Endodermal cell (in vitro differentiated cells): ENCODE measurements at regions not wholly inside any gene's neighbourhood (a gene's known extent, or its start where the extent isn't known, plus 50 kb on each side); places are given as distances from the start of the nearest gene placed in this dataset.

Experiments used
- DNase-seq: peaks from one replicate; pipeline ENCODE4 v3.0.0-alpha.2; 2017
- H3K27ac ChIP-seq: 2 replicates; pipeline ENCODE4 v1.5.1; 2013; ENCODE audit warnings: mild to moderate bottlenecking, low read depth, low read length, moderate library complexity
- H3K27me3 ChIP-seq: 2 replicates; pipeline ENCODE4 v1.6.1; 2013; ENCODE audit warnings: mild to moderate bottlenecking, low read length, moderate library complexity; ENCODE audit not compliant: insufficient read depth, control insufficient read depth, poor library complexity, severe bottlenecking
- H3K36me3 ChIP-seq: 2 replicates; pipeline ENCODE4 v1.7.0; 2013; ENCODE audit warnings: mild to moderate bottlenecking, low read length, moderate library complexity; ENCODE audit not compliant: control insufficient read depth, insufficient read depth
- H3K4me1 ChIP-seq: one replicate; pipeline ENCODE4 v1.7.0; 2013; ENCODE audit warnings: low read length; ENCODE audit not compliant: control insufficient read depth, insufficient read depth
- H3K4me3 ChIP-seq: 2 replicates; pipeline ENCODE4 v1.5.1; 2013; ENCODE audit warnings: mild to moderate bottlenecking, low read length, moderate library complexity
- H3K9ac ChIP-seq: 2 replicates; pipeline ENCODE4 v1.6.1; 2013; ENCODE audit warnings: mild to moderate bottlenecking, low read length, moderate library complexity; ENCODE audit not compliant: poor library complexity, severe bottlenecking; ENCODE audit errors: extremely low read depth
- H3K9me3 ChIP-seq: 2 replicates; pipeline ENCODE4 v1.6.1; 2013; ENCODE audit warnings: mild to moderate bottlenecking, low read length, moderate library complexity; ENCODE audit not compliant: control insufficient read depth
- H3K27ac Mint-ChIP-seq: 2 replicates; pipeline ENCODE4 v1.8.0; 2020; ENCODE audit warnings: mixed read lengths
- H3K27me3 Mint-ChIP-seq: 2 replicates; pipeline ENCODE4 v1.8.0; 2021; ENCODE audit warnings: mild to moderate bottlenecking, mixed read lengths; ENCODE audit not compliant: insufficient read depth
- H3K36me3 Mint-ChIP-seq: 2 replicates; pipeline ENCODE4 v1.8.0; 2020; ENCODE audit warnings: low read depth, mixed read lengths
- H3K4me1 Mint-ChIP-seq: 2 replicates; pipeline ENCODE4 v1.8.0; 2020; ENCODE audit warnings: mixed read lengths
- H3K4me3 Mint-ChIP-seq: 2 replicates; pipeline ENCODE4 v1.8.0; 2020; ENCODE audit warnings: mild to moderate bottlenecking, moderate library complexity, mixed read lengths
- H3K9me3 Mint-ChIP-seq: 2 replicates; pipeline ENCODE4 v1.8.0; 2020; ENCODE audit warnings: mild to moderate bottlenecking, mixed read lengths
- WGBS, 2 experiments: methylation state at CpG; one replicate each; pipeline versions ENCODE4 v1.1.5 to v1.1.7; 2013; ENCODE audit warnings: missing lambda C conversion rate in 2 of 2, mixed read lengths in 1 of 2; ENCODE audit not compliant: insufficient coverage in 1 of 2, insufficient read length in 1 of 2; 5-methylcytosine and 5-hydroxymethylcytosine counted together
- TF ChIP-seq, protein P1 (sequence below): fragments of 200-600 bp; sonication (generic); conservative IDR thresholded peaks from 2 replicates; pipeline ENCODE4 v1.5.0; 2021; ENCODE audit warnings: antibody characterized with exemption, mild to moderate bottlenecking

DNA sequence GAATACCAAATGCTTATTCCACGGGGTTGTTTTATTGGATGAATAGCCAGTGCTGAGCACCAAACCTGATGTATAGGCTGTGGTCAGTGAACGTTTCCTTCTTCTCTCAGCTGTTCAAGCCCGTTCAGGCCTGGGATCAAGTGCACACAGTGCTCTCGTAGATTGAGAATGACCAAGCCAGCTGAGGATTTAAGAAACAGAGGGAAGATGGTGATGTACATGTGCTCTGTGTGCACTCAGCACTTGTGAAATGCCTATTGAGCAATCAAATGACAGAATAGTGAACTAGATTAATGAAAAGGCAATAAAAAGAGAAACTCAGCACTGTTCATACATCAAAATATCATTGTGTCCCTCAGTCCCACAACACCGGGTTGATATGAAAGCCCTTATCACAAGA is 302.5 kb downstream of the BMPER start:
- WGBS, 2 experiments, result 96 to 97% methylated on average over 4 to 5 of the region's 5 CpGs

DNA sequence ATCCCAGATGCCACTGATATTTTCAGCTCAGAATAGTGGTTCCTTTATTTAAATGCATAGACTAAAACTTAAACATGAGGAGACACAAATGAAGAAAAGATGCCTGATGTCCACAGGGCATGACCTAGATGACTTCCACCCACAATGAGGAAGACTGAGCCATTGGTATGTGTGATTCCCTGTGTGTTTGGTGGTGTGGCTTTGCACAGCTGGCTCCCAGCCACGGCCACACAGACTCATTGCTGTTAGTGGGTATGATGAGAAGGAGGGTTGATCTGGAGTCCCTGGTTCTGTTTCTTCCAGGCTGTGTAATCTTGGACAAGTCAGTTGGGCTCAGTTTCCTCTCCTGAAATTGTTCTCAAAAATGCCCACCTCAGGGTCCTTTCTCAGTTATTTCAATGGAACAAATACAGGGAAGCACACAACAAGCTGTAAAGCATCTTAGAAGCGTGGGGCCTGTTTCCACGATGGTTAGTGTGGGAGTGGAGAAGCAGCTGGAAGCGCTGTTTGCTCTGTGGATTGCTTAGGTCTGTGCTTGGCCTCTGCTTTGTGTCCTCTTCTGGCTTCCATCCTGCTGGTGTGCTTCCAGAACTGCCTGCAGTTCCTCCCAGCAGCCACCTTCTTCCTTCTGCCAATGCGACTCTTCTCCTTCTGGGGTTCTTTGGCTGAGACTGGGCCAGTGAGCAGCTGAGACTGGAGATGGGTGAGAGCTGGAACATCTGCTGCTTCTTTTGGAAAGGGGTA is 303.7 kb downstream of the BMPER start:
- H3K4me3 ChIP-seq, result no peak overlapping the region
- no peaks in the 10 kb centered on the region for H3K27me3 ChIP-seq
- H3K9ac ChIP-seq, result no peak overlapping the region
- Mint-ChIP-seq H3K27ac (no peak overlapping the region), H3K4me3 (no peak overlapping the region), H3K36me3 (no peaks in the 10 kb centered on the region), H3K9me3 (peaks cover 2% of the 10 kb centered on the region), H3K4me1 (peaks cover 10% of the 10 kb centered on the region), H3K27me3 (no peaks in the 10 kb centered on the region)
- DNase-seq, result no peak
- no peaks in the 10 kb centered on the region for H3K36me3 ChIP-seq
- no peaks in the 10 kb centered on the region for H3K4me1 ChIP-seq
- H3K27ac ChIP-seq, result no peak overlapping the region
- H3K9me3 ChIP-seq, result peaks cover 8% of the 10 kb centered on the region
- 93 to 100% methylated on average over 1 to 5 of the region's 5 CpGs for WGBS, 2 experiments
- TF ChIP-seq, protein P1, sequence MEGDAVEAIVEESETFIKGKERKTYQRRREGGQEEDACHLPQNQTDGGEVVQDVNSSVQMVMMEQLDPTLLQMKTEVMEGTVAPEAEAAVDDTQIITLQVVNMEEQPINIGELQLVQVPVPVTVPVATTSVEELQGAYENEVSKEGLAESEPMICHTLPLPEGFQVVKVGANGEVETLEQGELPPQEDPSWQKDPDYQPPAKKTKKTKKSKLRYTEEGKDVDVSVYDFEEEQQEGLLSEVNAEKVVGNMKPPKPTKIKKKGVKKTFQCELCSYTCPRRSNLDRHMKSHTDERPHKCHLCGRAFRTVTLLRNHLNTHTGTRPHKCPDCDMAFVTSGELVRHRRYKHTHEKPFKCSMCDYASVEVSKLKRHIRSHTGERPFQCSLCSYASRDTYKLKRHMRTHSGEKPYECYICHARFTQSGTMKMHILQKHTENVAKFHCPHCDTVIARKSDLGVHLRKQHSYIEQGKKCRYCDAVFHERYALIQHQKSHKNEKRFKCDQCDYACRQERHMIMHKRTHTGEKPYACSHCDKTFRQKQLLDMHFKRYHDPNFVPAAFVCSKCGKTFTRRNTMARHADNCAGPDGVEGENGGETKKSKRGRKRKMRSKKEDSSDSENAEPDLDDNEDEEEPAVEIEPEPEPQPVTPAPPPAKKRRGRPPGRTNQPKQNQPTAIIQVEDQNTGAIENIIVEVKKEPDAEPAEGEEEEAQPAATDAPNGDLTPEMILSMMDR, result no peak

More for the DNA sequence above, 302.5 kb downstream of the BMPER start:
- TF ChIP-seq, protein P1, result no peak
- Histone ChIP-seq H3K9me3 (peaks cover 8% of the 10 kb centered on the region), H3K36me3 (no peaks in the 10 kb centered on the region), H3K9ac (no peak overlapping the region), H3K4me1 (no peaks in the 10 kb centered on the region), H3K4me3 (no peak overlapping the region), H3K27ac (no peak overlapping the region), H3K27me3 (no peaks in the 10 kb centered on the region)
- H3K9me3 Mint-ChIP-seq, result peaks cover 4% of the 10 kb centered on the region
- DNase-seq, result no peak
- no peak overlapping the region for H3K27ac Mint-ChIP-seq
- no peak overlapping the region for H3K4me3 Mint-ChIP-seq
- peaks cover 10% of the 10 kb centered on the region for H3K4me1 Mint-ChIP-seq
- no peaks in the 10 kb centered on the region for H3K27me3 Mint-ChIP-seq
- no peaks in the 10 kb centered on the region for H3K36me3 Mint-ChIP-seq

DNA sequence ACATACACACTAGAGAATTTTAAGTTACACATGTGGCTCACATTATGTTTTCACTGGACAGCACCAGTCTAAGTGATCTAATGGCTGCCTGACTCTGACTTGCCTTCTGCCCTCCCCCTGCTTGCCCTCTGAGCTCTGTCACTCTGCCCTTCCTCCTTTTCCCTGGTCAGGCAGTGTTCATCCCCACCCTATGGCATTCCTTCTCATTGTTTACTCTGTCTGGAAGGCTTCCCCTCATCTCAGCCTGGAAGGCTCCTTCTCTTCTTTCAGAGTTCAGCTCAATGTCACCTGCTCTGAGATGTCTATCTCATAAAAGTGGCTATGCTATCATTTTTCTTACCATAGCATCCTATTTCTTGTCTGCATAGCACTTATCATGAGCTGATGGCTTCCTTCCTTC is 305.7 kb downstream of the BMPER start:
- Histone ChIP-seq H3K9ac (no peak overlapping the region), H3K4me3 (no peak overlapping the region), H3K27me3 (no peaks in the 10 kb centered on the region), H3K4me1 (no peaks in the 10 kb centered on the region), H3K36me3 (no peaks in the 10 kb centered on the region), H3K9me3 (peaks cover 8% of the 10 kb centered on the region), H3K27ac (no peak overlapping the region)
- H3K4me1 Mint-ChIP-seq, result peaks cover 9% of the 10 kb centered on the region
- H3K27me3 Mint-ChIP-seq, result no peaks in the 10 kb centered on the region
- H3K9me3 Mint-ChIP-seq, result no peaks in the 10 kb centered on the region
- TF ChIP-seq, protein P1, result no peak
- H3K4me3 Mint-ChIP-seq, result no peak overlapping the region
- DNase-seq, result no peak
- no peaks in the 10 kb centered on the region for H3K36me3 Mint-ChIP-seq
- H3K27ac Mint-ChIP-seq, result no peak overlapping the region
